ENCODE measurements at regions not wholly inside any gene's neighbourhood (a gene's known extent, or its start where the extent isn't known, plus 50 kb on each side); places are given as distances from the start of the nearest gene placed in this dataset.

GRCh38 chrX:39016556-39016955, 215.3 kb downstream of the MID1IP1 start:
- Histone ChIP-seq H2AFZ (ENCODE audit: low read depth) (no peak overlapping the region), H3K27me3 (ENCODE audit: insufficient read depth) (no peaks in the 10 kb centered on the region), H3K4me3 (ENCODE audit: low read depth in 2 of 2, low read length in 1 of 2) (no peak overlapping the region), H3K4me1 (ENCODE audit: control insufficient read depth in 1 of 2, insufficient read depth in 2 of 2, low read depth in 1 of 2, low read length in 1 of 2) (no peaks in the 10 kb centered on the region; a peak in 1 of 4 replicates), H3F3A (replicated peaks; ENCODE audit: insufficient read depth) (no peaks in the 10 kb centered on the region), H3K9me2 (no peaks in the 10 kb centered on the region), H3K4me2 (no peak overlapping the region), H4K20me1 (ENCODE audit: insufficient read depth) (no peaks in the 10 kb centered on the region), H3K36me3 (replicated peaks in 1 of 2; ENCODE audit: control insufficient read depth in 1 of 2, insufficient read depth in 2 of 2, low read length in 1 of 2) (no peaks in the 10 kb centered on the region), H3K27ac (ENCODE audit: low read depth in 2 of 2, low read length in 1 of 2) (no peak overlapping the region), H3K9ac (no peak overlapping the region), H3K79me2 (ENCODE audit: insufficient read depth) (no peaks in the 10 kb centered on the region), H3K9me3 (no peaks in the 10 kb centered on the region)
- TF ChIP-seq RXRA (IDR thresholded peaks at IDR 0.05; ENCODE audit: borderline replicate concordance, low read depth), result no peak
- no peak for TF ChIP-seq TCF12 (IDR thresholded peaks at IDR 0.05)
- TF ChIP-seq FOSL2 (IDR thresholded peaks at IDR 0.05; ENCODE audit: borderline replicate concordance, low read depth), result no peak
- ChIA-PET POLR2A (no interaction called here), CTCF (no interaction called here)
- DNase-seq, result no peak
- WGBS (ENCODE audit: low lambda C conversion rate), result 0% methylated on average over 2 of the region's 3 CpGs

DNA sequence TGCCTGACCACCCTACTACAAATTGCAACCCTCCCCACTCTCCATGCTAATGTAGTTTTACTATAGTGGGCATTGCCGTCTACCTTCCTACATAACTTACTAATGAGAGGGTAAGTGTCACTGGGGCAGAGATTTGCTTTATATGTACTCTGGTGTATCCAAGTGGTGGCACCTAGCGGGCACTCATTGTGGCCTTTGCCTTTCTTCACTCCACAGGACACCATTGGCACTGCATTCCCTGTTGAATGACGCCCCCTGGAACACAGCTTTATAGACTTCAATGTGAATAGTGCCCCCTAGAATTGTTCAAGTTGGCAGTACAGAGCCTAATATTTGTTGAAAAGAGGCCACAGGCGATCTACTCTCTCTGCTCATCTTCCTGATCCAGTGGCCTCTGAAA, 215.8 kb downstream of the MID1IP1 start:
- WGBS (ENCODE audit: low lambda C conversion rate), result 30% methylated on average over 4 of the region's 4 CpGs
- Histone ChIP-seq H4K20me1 (ENCODE audit: insufficient read depth) (no peaks in the 10 kb centered on the region), H3K27me3 (ENCODE audit: insufficient read depth) (no peaks in the 10 kb centered on the region), H3K9me3 (no peaks in the 10 kb centered on the region), H3K9ac (no peak overlapping the region), H3K4me3 (ENCODE audit: low read depth in 2 of 2, low read length in 1 of 2) (no peak overlapping the region), H3K27ac (ENCODE audit: low read depth in 2 of 2, low read length in 1 of 2) (no peak overlapping the region), H3K9me2 (no peaks in the 10 kb centered on the region), H3K4me2 (no peak overlapping the region), H3K4me1 (ENCODE audit: control insufficient read depth in 1 of 2, insufficient read depth in 2 of 2, low read depth in 1 of 2, low read length in 1 of 2) (no peaks in the 10 kb centered on the region; a peak in 1 of 4 replicates), H3K79me2 (ENCODE audit: insufficient read depth) (no peaks in the 10 kb centered on the region), H3K36me3 (replicated peaks in 1 of 2; ENCODE audit: control insufficient read depth in 1 of 2, insufficient read depth in 2 of 2, low read length in 1 of 2) (no peaks in the 10 kb centered on the region), H2AFZ (ENCODE audit: low read depth) (no peak overlapping the region), H3F3A (replicated peaks; ENCODE audit: insufficient read depth) (no peaks in the 10 kb centered on the region)
- CTCF ChIA-PET, result no interaction called here
- TF ChIP-seq EZH2phosphoT487 (IDR thresholded peaks at IDR 0.05; ENCODE audit: borderline replicate concordance, low read depth), result no peak
- no peak for TF ChIP-seq CTCF (IDR thresholded peaks at IDR 0.05)
- POLR2A ChIA-PET, result no interaction called here
- DNase-seq, result no peak

GRCh38 chrX:39017716-39018115, 216.5 kb downstream of the MID1IP1 start:
- CTCF ChIA-PET, result no interaction called here
- DNase-seq, result no peak
- Histone ChIP-seq H3K4me2 (no peak overlapping the region), H3K27me3 (ENCODE audit: insufficient read depth) (no peaks in the 10 kb centered on the region), H2AFZ (ENCODE audit: low read depth) (no peak overlapping the region), H3K9me2 (no peaks in the 10 kb centered on the region), H3K27ac (ENCODE audit: low read depth in 2 of 2, low read length in 1 of 2) (no peak overlapping the region), H3K36me3 (replicated peaks in 1 of 2; ENCODE audit: control insufficient read depth in 1 of 2, insufficient read depth in 2 of 2, low read length in 1 of 2) (no peaks in the 10 kb centered on the region), H3K9ac (no peak overlapping the region), H3F3A (replicated peaks; ENCODE audit: insufficient read depth) (no peaks in the 10 kb centered on the region), H3K79me2 (ENCODE audit: insufficient read depth) (no peaks in the 10 kb centered on the region), H4K20me1 (ENCODE audit: insufficient read depth) (no peaks in the 10 kb centered on the region), H3K9me3 (no peaks in the 10 kb centered on the region), H3K4me3 (ENCODE audit: low read depth in 2 of 2, low read length in 1 of 2) (no peak overlapping the region), H3K4me1 (ENCODE audit: control insufficient read depth in 1 of 2, insufficient read depth in 2 of 2, low read depth in 1 of 2, low read length in 1 of 2) (no peaks in the 10 kb centered on the region; a peak in 1 of 4 replicates)
- 19% methylated on average over 6 of the region's 6 CpGs for WGBS (ENCODE audit: low lambda C conversion rate)
- TF ChIP-seq GATA2 (CRISPR knock-in tag; IDR thresholded peaks at IDR 0.05) (no peak), RCOR1 (IDR thresholded peaks at IDR 0.05; ENCODE audit: low read length) (no peak), SIN3A (IDR thresholded peaks at IDR 0.05; ENCODE audit: borderline replicate concordance, low read depth, low read length) (no peak), EZH2phosphoT487 (IDR thresholded peaks at IDR 0.05; ENCODE audit: borderline replicate concordance, low read depth) (no peak), POLR2AphosphoS5 (IDR thresholded peaks at IDR 0.05; ENCODE audit: low read depth, low read length) (no peak), MXI1 (IDR thresholded peaks at IDR 0.05; ENCODE audit: low read depth, low read length) (no peak), RXRA (IDR thresholded peaks at IDR 0.05; ENCODE audit: borderline replicate concordance, low read depth) (no peak), JUND (IDR thresholded peaks at IDR 0.05) (no peak), NFIC (IDR thresholded peaks at IDR 0.05; ENCODE audit: borderline replicate concordance) (no peak)
- TF ChIP-seq, protein P1, sequence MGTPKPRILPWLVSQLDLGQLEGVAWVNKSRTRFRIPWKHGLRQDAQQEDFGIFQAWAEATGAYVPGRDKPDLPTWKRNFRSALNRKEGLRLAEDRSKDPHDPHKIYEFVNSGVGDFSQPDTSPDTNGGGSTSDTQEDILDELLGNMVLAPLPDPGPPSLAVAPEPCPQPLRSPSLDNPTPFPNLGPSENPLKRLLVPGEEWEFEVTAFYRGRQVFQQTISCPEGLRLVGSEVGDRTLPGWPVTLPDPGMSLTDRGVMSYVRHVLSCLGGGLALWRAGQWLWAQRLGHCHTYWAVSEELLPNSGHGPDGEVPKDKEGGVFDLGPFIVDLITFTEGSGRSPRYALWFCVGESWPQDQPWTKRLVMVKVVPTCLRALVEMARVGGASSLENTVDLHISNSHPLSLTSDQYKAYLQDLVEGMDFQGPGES (IDR thresholded peaks at IDR 0.05; ENCODE audit: low read depth, low read length), result no peak
- TF ChIP-seq, protein P2, sequence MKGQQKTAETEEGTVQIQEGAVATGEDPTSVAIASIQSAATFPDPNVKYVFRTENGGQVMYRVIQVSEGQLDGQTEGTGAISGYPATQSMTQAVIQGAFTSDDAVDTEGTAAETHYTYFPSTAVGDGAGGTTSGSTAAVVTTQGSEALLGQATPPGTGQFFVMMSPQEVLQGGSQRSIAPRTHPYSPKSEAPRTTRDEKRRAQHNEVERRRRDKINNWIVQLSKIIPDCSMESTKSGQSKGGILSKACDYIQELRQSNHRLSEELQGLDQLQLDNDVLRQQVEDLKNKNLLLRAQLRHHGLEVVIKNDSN (IDR thresholded peaks at IDR 0.05; ENCODE audit: borderline replicate concordance, low read depth), result no peak
- POLR2A ChIA-PET, result no interaction called here
